IMR-90 (cell line): ENCODE measurements at regions not wholly inside any gene's neighbourhood (a gene's known extent, or its start where the extent isn't known, plus 50 kb on each side); places are given as distances from the start of the nearest gene placed in this dataset.

ENCODE experiments used
- ATAC-seq: fragments of 200-7000 bp; cut with Tn5 transposase; 2 replicates; pipeline ENCODE4 v1.9.1; 2020; ENCODE audit warnings: low read depth, mild to moderate bottlenecking, moderate library complexity
- BruUV-seq: library from RNA; stranded (reverse); fragments of 400-500 nt; replicated peaks from 2 replicates; lab custom pipeline; 2021; lab: Mats Ljungman, UMichigan
- CTCF ChIA-PET: fragments of 300-600 bp; formaldehyde crosslinking; extraction: SDS; loops from one replicate; lab custom pipeline; 2021; ENCODE audit warnings: antibody characterized with exemption; lab: Yijun Ruan, JAX
- POLR2A ChIA-PET: fragments of 300-600 bp; sonication (Branson Sonifier 250); formaldehyde crosslinking; loops from one replicate; lab custom pipeline; 2022; ENCODE audit warnings: antibody characterized with exemption; ENCODE audit not compliant: unreplicated experiment; lab: Charles Lee
- DNase-seq: peaks from one replicate; pipeline ENCODE4 v3.0.0; 2013
- H2AFZ ChIP-seq: replicated peaks from 2 replicates; pipeline ENCODE3; 2013; ENCODE audit warnings: low read length, mild to moderate bottlenecking; ENCODE audit not compliant: poor library complexity
- H2AK5ac ChIP-seq: 2 replicates; pipeline ENCODE4 v1.6.1; 2013; ENCODE audit warnings: low read depth, low read length, inconsistent platforms
- H2AK9ac ChIP-seq: replicated peaks from 2 replicates; pipeline ENCODE3; 2013; ENCODE audit warnings: mild to moderate bottlenecking, low read depth, low read length, moderate library complexity; ENCODE audit not compliant: poor library complexity
- H2BK120ac ChIP-seq: 2 replicates; pipeline ENCODE4 v1.6.1; 2013; ENCODE audit warnings: low read depth, low read length, inconsistent platforms
- H2BK15ac ChIP-seq: 3 replicates; pipeline ENCODE4 v1.6.1; 2013; ENCODE audit warnings: low read depth, low read length, inconsistent platforms
- H2BK20ac ChIP-seq: 2 replicates; pipeline ENCODE4 v1.6.1; 2013; ENCODE audit warnings: low read depth, mild to moderate bottlenecking, inconsistent platforms, low read length, moderate library complexity
- H2BK5ac ChIP-seq: 2 replicates; pipeline ENCODE4 v1.6.1; 2013; ENCODE audit warnings: mild to moderate bottlenecking, low read depth, low read length, inconsistent platforms; ENCODE audit not compliant: poor library complexity, severe bottlenecking
- H3K14ac ChIP-seq: replicated peaks from 2 replicates; pipeline ENCODE4 v1.6.1; 2013; ENCODE audit warnings: low read depth, low read length, inconsistent platforms
- H3K18ac ChIP-seq: 2 replicates; pipeline ENCODE4 v1.6.1; 2013; ENCODE audit warnings: low read depth, low read length, control low read depth
- H3K23ac ChIP-seq: 2 replicates; pipeline ENCODE4 v1.6.1; 2013; ENCODE audit warnings: low read depth, low read length, inconsistent platforms
- H3K27ac ChIP-seq: 2 replicates; pipeline ENCODE4 v1.5.1; 2013; ENCODE audit warnings: mild to moderate bottlenecking, control low read depth, low read length; ENCODE audit not compliant: insufficient read depth
- H3K27me3 ChIP-seq: 2 replicates; pipeline ENCODE4 v1.6.1; 2013; ENCODE audit warnings: low read length; ENCODE audit not compliant: control insufficient read depth, insufficient read depth
- H3K36me3 ChIP-seq: 2 replicates; pipeline ENCODE4 v1.6.1; 2013; ENCODE audit warnings: low read length, mixed read lengths; ENCODE audit not compliant: control insufficient read depth, insufficient read depth
- H3K4ac ChIP-seq: 2 replicates; pipeline ENCODE4 v1.6.1; 2013; ENCODE audit warnings: low read depth, low read length, inconsistent platforms
- H3K4me1 ChIP-seq: 2 replicates; pipeline ENCODE4 v1.6.1; 2013; ENCODE audit warnings: low read length, mixed read lengths; ENCODE audit not compliant: control insufficient read depth, insufficient read depth
- H3K4me2 ChIP-seq: 2 replicates; pipeline ENCODE4 v1.6.1; 2013; ENCODE audit warnings: low read depth, mild to moderate bottlenecking, control low read depth, low read length, moderate library complexity
- H3K4me3 ChIP-seq: 2 replicates; pipeline ENCODE4 v1.5.1; 2013; ENCODE audit warnings: low read depth, mild to moderate bottlenecking, control low read depth, low read length, moderate library complexity; ENCODE audit not compliant: insufficient read depth
- H3K56ac ChIP-seq: 2 replicates; pipeline ENCODE4 v1.6.1; 2013; ENCODE audit warnings: low read length, inconsistent platforms; ENCODE audit not compliant: insufficient read depth; ENCODE audit errors: extremely low read depth
- H3K79me1 ChIP-seq, 2 experiments: 2 replicates each; pipeline ENCODE4 v1.6.1; 2013; ENCODE audit warnings: low read length in 2 of 2, inconsistent platforms in 1 of 2, low read depth in 1 of 2
- H3K9ac ChIP-seq: 2 replicates; pipeline ENCODE4 v1.6.1; 2013; ENCODE audit warnings: low read depth, low read length, control low read depth
- H3K9me1 ChIP-seq: 2 replicates; pipeline ENCODE4 v1.6.1; 2013; ENCODE audit warnings: low read length, inconsistent platforms; ENCODE audit not compliant: insufficient read depth
- H3K9me3 ChIP-seq: 2 replicates; pipeline ENCODE4 v1.6.1; 2013; ENCODE audit warnings: low read length; ENCODE audit not compliant: control insufficient read depth, insufficient read depth
- H4K20me1 ChIP-seq: 2 replicates; pipeline ENCODE4 v1.6.1; 2013; ENCODE audit warnings: low read length, inconsistent platforms; ENCODE audit not compliant: insufficient read depth
- H4K5ac ChIP-seq: 2 replicates; pipeline ENCODE4 v1.6.1; 2013; ENCODE audit warnings: mild to moderate bottlenecking, low read depth, low read length, control low read depth
- H4K8ac ChIP-seq, 2 experiments: 2 replicates each; pipeline ENCODE4 v1.6.1; 2013; ENCODE audit warnings: low read depth in 2 of 2, low read length in 2 of 2, control low read depth in 1 of 2, inconsistent platforms in 1 of 2
- H4K91ac ChIP-seq: 2 replicates; pipeline ENCODE4 v1.6.1; 2013; ENCODE audit warnings: low read depth, low read length, inconsistent platforms; ENCODE audit not compliant: insufficient read depth
- BHLHE40 ChIP-seq: fragments of 150-350 bp; IDR thresholded peaks from 2 replicates; pipeline ENCODE4 v1.6.1; 2016; ENCODE audit warnings: mild to moderate bottlenecking, low read depth, low read length
- CEBPB ChIP-seq: IDR thresholded peaks from 2 replicates; pipeline ENCODE4 v1.6.1; 2012; ENCODE audit warnings: low read depth, low read length, improper control_type of control experiment
- CHD1 ChIP-seq: IDR thresholded peaks from 2 replicates; pipeline ENCODE4 v1.6.1; 2012; ENCODE audit warnings: low read depth, low read length, improper control_type of control experiment
- MAFK ChIP-seq: IDR thresholded peaks from 2 replicates; pipeline ENCODE4 v1.6.1; 2012; ENCODE audit warnings: low read depth, low read length, improper control_type of control experiment
- MAZ ChIP-seq: IDR thresholded peaks from 2 replicates; pipeline ENCODE4 v1.6.1; 2012; ENCODE audit warnings: low read depth, mild to moderate bottlenecking, low read length, improper control_type of control experiment, moderate library complexity, borderline replicate concordance
- MXI1 ChIP-seq: IDR thresholded peaks from 2 replicates; pipeline ENCODE4 v1.6.1; 2012; ENCODE audit warnings: low read depth, mild to moderate bottlenecking, low read length, moderate library complexity, borderline replicate concordance
- NFE2L2 ChIP-seq: fragments of 150-350 bp; IDR thresholded peaks from 2 replicates; pipeline ENCODE4 v1.6.1; 2016; ENCODE audit warnings: low read depth, mild to moderate bottlenecking, low read length
- RAD21 ChIP-seq: IDR thresholded peaks from 2 replicates; pipeline ENCODE4 v1.6.1; 2012; ENCODE audit warnings: low read length, improper control_type of control experiment
- RCOR1 ChIP-seq: IDR thresholded peaks from 2 replicates; pipeline ENCODE4 v1.6.1; 2012; ENCODE audit warnings: mild to moderate bottlenecking, low read length, improper control_type of control experiment; ENCODE audit not compliant: insufficient replicate concordance
- RFX5 ChIP-seq: IDR thresholded peaks from 2 replicates; pipeline ENCODE4 v1.8.0; 2012; ENCODE audit warnings: low read depth, mild to moderate bottlenecking, low read length, moderate library complexity
- SMC3 ChIP-seq: fragments of 150-350 bp; IDR thresholded peaks from 2 replicates; pipeline ENCODE4 v1.6.1; 2016; ENCODE audit warnings: low read depth, mild to moderate bottlenecking, antibody characterized with exemption, low read length, moderate library complexity
- WGBS, 2 experiments: methylation state at CpG; one replicate each; pipeline versions ENCODE4 v1.1.5 to v1.1.7; 2013; ENCODE audit warnings: missing lambda C conversion rate in 2 of 2; ENCODE audit not compliant: insufficient read length in 1 of 2; ENCODE audit errors: extremely low coverage in 2 of 2; 5-methylcytosine and 5-hydroxymethylcytosine counted together
- dilution Hi-C: fragments of 300-500 bp; cut with HindIII; formaldehyde crosslinking; loops from one replicate; pipeline ENCODE4 v1.14.3; 2018; ENCODE audit warnings: low sequenced_read_pairs; ENCODE audit not compliant: unreplicated experiment
- in situ Hi-C: fragments of 300-500 bp; cut with MboI; formaldehyde crosslinking; loops from 3 replicates; pipeline ENCODE4 v1.14.3; 2019; ENCODE audit warnings: low sequenced_read_pairs, inconsistent platforms, mixed read lengths
- intact Hi-C: fragments of 100-400 bp; cut with micrococcal nuclease; formaldehyde crosslinking; loops from 2 replicates; pipeline ENCODE4 v1.10.0; 2022
- TF ChIP-seq, protein P1 (sequence below): fragments of 150-350 bp; IDR thresholded peaks from 2 replicates; pipeline ENCODE4 v1.6.1; 2016; ENCODE audit warnings: low read depth, mild to moderate bottlenecking, low read length, moderate library complexity, borderline replicate concordance

DNA sequence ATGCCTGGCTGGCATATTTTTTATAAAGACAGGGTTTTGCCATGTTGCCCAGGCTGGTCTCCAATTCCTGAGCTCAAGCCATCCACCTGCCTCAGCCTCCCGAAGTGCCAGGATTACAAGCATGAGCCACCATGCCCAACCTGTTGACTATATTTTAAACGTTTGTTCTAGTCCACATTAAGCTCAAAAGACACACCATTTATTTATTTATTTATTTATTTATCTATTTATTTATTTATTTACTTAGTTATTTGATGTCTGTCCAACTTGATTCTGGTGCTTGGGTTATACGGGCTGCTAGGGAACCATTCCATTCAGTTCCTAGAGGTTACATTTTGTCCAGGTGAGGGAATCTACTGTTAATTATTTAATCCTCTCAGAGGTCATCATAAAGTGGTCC, 98.1 kb upstream of the ADGRL4 start:
- Histone ChIP-seq H4K91ac (no peak overlapping the region), H3K14ac (no peak overlapping the region), H3K27me3 (no peaks in the 10 kb centered on the region), H3K79me1 (no peaks in the 10 kb centered on the region), H3K9ac (no peak overlapping the region), H3K18ac (no peak overlapping the region), H2AFZ (no peak overlapping the region), H3K4me2 (no peak overlapping the region), H3K9me1 (no peaks in the 10 kb centered on the region), H2BK5ac (no peak overlapping the region), H3K4me3 (no peak overlapping the region), H4K5ac (no peak overlapping the region), H3K36me3 (no peaks in the 10 kb centered on the region), H2BK20ac (no peak overlapping the region), H2BK120ac (no peak overlapping the region), H2AK9ac (no peak overlapping the region), H3K9me3 (no peaks in the 10 kb centered on the region), H4K20me1 (no peaks in the 10 kb centered on the region), H3K27ac (no peak overlapping the region), H3K4me1 (peaks cover 2% of the 10 kb centered on the region; the same call in 1 of the 2 replicates), H2AK5ac (no peak overlapping the region), H3K56ac (no peak overlapping the region), H3K4ac (no peak overlapping the region), H3K23ac (no peak overlapping the region), H2BK15ac (no peak overlapping the region), H4K8ac (no peak overlapping the region)
- no CpG with 5 or more reads among the region's 3 CpGs for WGBS, 2 experiments
- CTCF ChIA-PET: no interaction called here
- DNase-seq: no peak
- no TSS peak for BruUV-seq
- intact Hi-C loops (no loop called here), in situ Hi-C loops (no loop called here), dilution Hi-C loops (no loop called here)
- TF ChIP-seq MAZ (no peak), NFE2L2 (no peak), MXI1 (no peak), MAFK (no peak), RFX5 (no peak), CEBPB (no peak), RAD21 (no peak), SMC3 (no peak), CHD1 (no peak), RCOR1 (no peak), BHLHE40 (no peak)
- TF ChIP-seq, protein P1, sequence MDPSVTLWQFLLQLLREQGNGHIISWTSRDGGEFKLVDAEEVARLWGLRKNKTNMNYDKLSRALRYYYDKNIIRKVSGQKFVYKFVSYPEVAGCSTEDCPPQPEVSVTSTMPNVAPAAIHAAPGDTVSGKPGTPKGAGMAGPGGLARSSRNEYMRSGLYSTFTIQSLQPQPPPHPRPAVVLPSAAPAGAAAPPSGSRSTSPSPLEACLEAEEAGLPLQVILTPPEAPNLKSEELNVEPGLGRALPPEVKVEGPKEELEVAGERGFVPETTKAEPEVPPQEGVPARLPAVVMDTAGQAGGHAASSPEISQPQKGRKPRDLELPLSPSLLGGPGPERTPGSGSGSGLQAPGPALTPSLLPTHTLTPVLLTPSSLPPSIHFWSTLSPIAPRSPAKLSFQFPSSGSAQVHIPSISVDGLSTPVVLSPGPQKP: no peak
- POLR2A ChIA-PET: no interaction called here
- ATAC-seq: no peak
